ENCODE measurements at regions not wholly inside any gene's neighbourhood (a gene's known extent, or its start where the extent isn't known, plus 50 kb on each side); places are given as distances from the start of the nearest gene placed in this dataset.
"Not testable (repeated sequence)": the region's sequence is repeated elsewhere in the genome, so short reads cannot be mapped to it uniquely, and the experiment has no call there.

- no peak for DNase-seq
These were observed 177.4 kb downstream of the SQOR start for GRCh38 chr15:45812200-45812599.

- DNase-seq, result not testable (repeated sequence)
These were observed 182.7 kb downstream of the SQOR start for GRCh38 chr15:45817578-45817977.

- DNase-seq, result no peak
These were observed 186.6 kb downstream of the SQOR start for GRCh38 chr15:45821390-45821789.

- DNase-seq, result not testable (repeated sequence)
These were observed 188.1 kb downstream of the SQOR start for GRCh38 chr15:45822968-45823367.

GRCh38 chr15:45827275-45827674, 192.4 kb downstream of the SQOR start:
- no peak for DNase-seq

- DNase-seq, result no peak
These were observed 192.9 kb downstream of the SQOR start for GRCh38 chr15:45827766-45828165.

- peak; percentile 3 for DNase-seq
These were observed 194.7 kb downstream of the SQOR start for GRCh38 chr15:45829336-45830153.

GRCh38 chr15:45831787-45832186, 197.0 kb downstream of the SQOR start:
- no peak for DNase-seq

GRCh38 chr15:45834622-45835021, 199.8 kb downstream of the SQOR start:
- no peak for DNase-seq

GRCh38 chr15:45842151-45842550, 207.3 kb downstream of the SQOR start:
- DNase-seq, result no peak

- DNase-seq, result no peak
These were observed 212.8 kb downstream of the SQOR start for GRCh38 chr15:45847645-45848044.

- DNase-seq, result no peak
These were observed 214.3 kb downstream of the SQOR start for GRCh38 chr15:45849136-45849535.

GRCh38 chr15:45854455-45855202, 219.8 kb downstream of the SQOR start:
- DNase-seq, result no peak

GRCh38 chr15:45855210-45855906, 220.5 kb downstream of the SQOR start:
- DNase-seq, result no peak

GRCh38 chr15:45855907-45856579, 221.2 kb downstream of the SQOR start:
- no peak for DNase-seq

- DNase-seq, result no peak
These were observed 222.5 kb downstream of the SQOR start for GRCh38 chr15:45857291-45857690.

- DNase-seq, result no peak
These were observed 223.7 kb downstream of the SQOR start for GRCh38 chr15:45858491-45858890.

GRCh38 chr15:45862034-45862433, 227.2 kb downstream of the SQOR start:
- DNase-seq, result no peak

- no peak for DNase-seq
These were observed 229.2 kb downstream of the SQOR start for GRCh38 chr15:45863881-45864580.

- DNase-seq, result no peak
These were observed 231.8 kb downstream of the SQOR start for GRCh38 chr15:45866616-45867015.

GRCh38 chr15:45867281-45867680, 232.5 kb downstream of the SQOR start:
- no peak for DNase-seq

- no peak for DNase-seq
These were observed 233.4 kb downstream of the SQOR start for GRCh38 chr15:45868109-45868691.
